ENCODE measurements at regions not wholly inside any gene's neighbourhood (a gene's known extent, or its start where the extent isn't known, plus 50 kb on each side); places are given as distances from the start of the nearest gene placed in this dataset.
A peak's percentile ranks its signal among the peaks of the same experiment; 100 is the strongest.

DNA sequence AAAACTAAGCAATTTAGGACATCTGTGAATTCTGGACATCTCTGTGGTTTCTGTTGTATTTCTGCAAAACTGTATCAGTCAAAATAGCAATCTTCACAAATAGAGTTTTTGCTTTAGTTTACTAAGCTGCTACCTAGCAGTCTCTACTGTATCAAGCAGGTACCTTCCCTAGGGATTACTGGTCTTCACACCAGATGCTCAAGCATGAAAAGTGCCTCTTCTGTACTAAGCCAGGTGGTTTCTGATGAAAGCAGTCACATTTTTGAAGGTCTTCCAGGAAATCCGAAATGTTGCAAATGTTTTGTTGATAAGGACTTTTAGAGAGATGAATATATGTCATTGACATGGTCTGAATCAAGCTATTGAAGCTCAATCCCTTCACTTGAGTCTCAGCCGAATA is 540.0 kb downstream of the KCTD16 start:
- Histone ChIP-seq H3K4me1 (ENCODE audit: low read length) (peaks cover 29% of the 10 kb centered on the region), H3K36me3 (ENCODE audit: insufficient read depth, low read length) (no peaks in the 10 kb centered on the region), H3K79me2 (ENCODE audit: low read length) (no peaks in the 10 kb centered on the region), H2AFZ (ENCODE audit: low read length) (no peak overlapping the region), H4K20me1 (ENCODE audit: insufficient read depth, low read depth, low read length) (no peaks in the 10 kb centered on the region), H3K4me3 (ENCODE audit: low read length) (no peak overlapping the region), H3K9me3 (ENCODE audit: low read length) (no peaks in the 10 kb centered on the region; the same call in 1 of the 2 replicates), H3K27me3 (ENCODE audit: low read length) (no peaks in the 10 kb centered on the region), H3K4me2 (ENCODE audit: low read depth, low read length, poor library complexity, severe bottlenecking) (peak overlapping the region; percentile 16), H3K9me2 (replicated peaks; ENCODE audit: insufficient read depth, low read length) (no peaks in the 10 kb centered on the region), H3K9ac (ENCODE audit: low read length) (no peak overlapping the region), H3K27ac (ENCODE audit: low read length) (no peak overlapping the region)
- peak; percentile 56 for DNase-seq

GRCh38 chr5:144703776-144704175 is 533.1 kb downstream of the KCTD16 start:
- Histone ChIP-seq H3K9me2 (replicated peaks; ENCODE audit: insufficient read depth, low read length) (no peaks in the 10 kb centered on the region), H3K4me1 (ENCODE audit: low read length) (no peaks in the 10 kb centered on the region), H3K36me3 (ENCODE audit: insufficient read depth, low read length) (no peaks in the 10 kb centered on the region), H3K9ac (ENCODE audit: low read length) (no peak overlapping the region), H3K9me3 (ENCODE audit: low read length) (no peaks in the 10 kb centered on the region; the same call in 1 of the 2 replicates), H2AFZ (ENCODE audit: low read length) (no peak overlapping the region), H3K4me2 (ENCODE audit: low read depth, low read length, poor library complexity, severe bottlenecking) (no peak overlapping the region), H3K27ac (ENCODE audit: low read length) (no peak overlapping the region), H3K79me2 (ENCODE audit: low read length) (no peaks in the 10 kb centered on the region), H4K20me1 (ENCODE audit: insufficient read depth, low read depth, low read length) (no peaks in the 10 kb centered on the region), H3K4me3 (ENCODE audit: low read length) (no peak overlapping the region), H3K27me3 (ENCODE audit: low read length) (no peaks in the 10 kb centered on the region)
- DNase-seq = no peak

- Histone ChIP-seq H3K79me2 (ENCODE audit: low read length) (no peaks in the 10 kb centered on the region), H4K20me1 (ENCODE audit: insufficient read depth, low read depth, low read length) (no peaks in the 10 kb centered on the region), H3K4me3 (ENCODE audit: low read length) (no peak overlapping the region), H3K9me2 (replicated peaks; ENCODE audit: insufficient read depth, low read length) (no peaks in the 10 kb centered on the region), H3K27me3 (ENCODE audit: low read length) (no peaks in the 10 kb centered on the region), H3K9me3 (ENCODE audit: low read length) (no peaks in the 10 kb centered on the region), H3K27ac (ENCODE audit: low read length) (no peak overlapping the region), H3K36me3 (ENCODE audit: insufficient read depth, low read length) (no peaks in the 10 kb centered on the region), H2AFZ (ENCODE audit: low read length) (no peak overlapping the region), H3K4me2 (ENCODE audit: low read depth, low read length, poor library complexity, severe bottlenecking) (no peak overlapping the region), H3K4me1 (ENCODE audit: low read length) (no peaks in the 10 kb centered on the region), H3K9ac (ENCODE audit: low read length) (no peak overlapping the region)
- no peak for DNase-seq
These were observed 527.8 kb downstream of the KCTD16 start for GRCh38 chr5:144698484-144698883.

GRCh38 chr5:144697847-144698262 is 527.2 kb downstream of the KCTD16 start:
- Histone ChIP-seq H3K4me1 (ENCODE audit: low read length) (no peaks in the 10 kb centered on the region), H3K9ac (ENCODE audit: low read length) (no peak overlapping the region), H3K79me2 (ENCODE audit: low read length) (no peaks in the 10 kb centered on the region), H4K20me1 (ENCODE audit: insufficient read depth, low read depth, low read length) (no peaks in the 10 kb centered on the region), H3K9me3 (ENCODE audit: low read length) (no peaks in the 10 kb centered on the region), H3K27ac (ENCODE audit: low read length) (no peak overlapping the region), H3K36me3 (ENCODE audit: insufficient read depth, low read length) (no peaks in the 10 kb centered on the region), H3K9me2 (replicated peaks; ENCODE audit: insufficient read depth, low read length) (no peaks in the 10 kb centered on the region), H3K4me3 (ENCODE audit: low read length) (no peak overlapping the region), H3K4me2 (ENCODE audit: low read depth, low read length, poor library complexity, severe bottlenecking) (no peak overlapping the region), H3K27me3 (ENCODE audit: low read length) (no peaks in the 10 kb centered on the region), H2AFZ (ENCODE audit: low read length) (no peak overlapping the region)
- peak; percentile 24 for DNase-seq

GRCh38 chr5:144691936-144692335 is 521.3 kb downstream of the KCTD16 start:
- DNase-seq = no peak
- H3K27ac ChIP-seq (ENCODE audit: low read length) = no peak overlapping the region
- no peak overlapping the region for H3K4me2 ChIP-seq (ENCODE audit: low read depth, low read length, poor library complexity, severe bottlenecking)
- H3K4me1 ChIP-seq (ENCODE audit: low read length) = no peaks in the 10 kb centered on the region
- H3K9ac ChIP-seq (ENCODE audit: low read length) = no peak overlapping the region
- H3K9me2 ChIP-seq (replicated peaks; ENCODE audit: insufficient read depth, low read length) = no peaks in the 10 kb centered on the region
- peaks cover 5% of the 10 kb centered on the region; the same call in 1 of the 2 replicates for H3K27me3 ChIP-seq (ENCODE audit: low read length)
- no peaks in the 10 kb centered on the region for H4K20me1 ChIP-seq (ENCODE audit: insufficient read depth, low read depth, low read length)
- no peak overlapping the region for H3K4me3 ChIP-seq (ENCODE audit: low read length)
- no peak overlapping the region for H2AFZ ChIP-seq (ENCODE audit: low read length)
- H3K79me2 ChIP-seq (ENCODE audit: low read length) = no peaks in the 10 kb centered on the region
- H3K9me3 ChIP-seq (ENCODE audit: low read length) = no peaks in the 10 kb centered on the region
- H3K36me3 ChIP-seq (ENCODE audit: insufficient read depth, low read length) = no peaks in the 10 kb centered on the region

DNA sequence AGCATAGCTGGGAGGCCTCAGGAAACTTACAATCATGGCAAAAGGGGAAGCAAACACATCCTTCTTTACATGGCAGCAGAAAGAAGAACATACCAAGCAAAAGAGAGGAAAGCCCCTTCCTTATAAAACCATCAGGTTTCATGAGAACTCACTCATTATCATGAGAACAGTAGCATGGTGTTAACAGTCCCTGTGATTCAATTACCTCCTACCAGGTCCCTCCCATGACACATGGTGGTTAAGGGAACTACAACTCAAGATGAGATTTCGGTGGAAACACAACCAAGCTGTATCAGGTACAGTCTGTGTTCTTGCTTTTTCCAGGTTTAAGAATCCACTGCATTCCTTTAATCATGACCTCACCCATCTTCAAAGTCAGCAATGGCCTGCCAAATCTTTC is 514.2 kb downstream of the KCTD16 start:
- Histone ChIP-seq H3K27me3 (ENCODE audit: low read length) (peaks cover 2% of the 10 kb centered on the region; the same call in 1 of the 2 replicates), H3K4me1 (ENCODE audit: low read length) (no peaks in the 10 kb centered on the region), H2AFZ (ENCODE audit: low read length) (no peak overlapping the region), H3K27ac (ENCODE audit: low read length) (no peak overlapping the region), H3K36me3 (ENCODE audit: insufficient read depth, low read length) (no peaks in the 10 kb centered on the region), H3K9ac (ENCODE audit: low read length) (no peak overlapping the region), H3K79me2 (ENCODE audit: low read length) (no peaks in the 10 kb centered on the region), H3K4me3 (ENCODE audit: low read length) (no peak overlapping the region), H3K4me2 (ENCODE audit: low read depth, low read length, poor library complexity, severe bottlenecking) (no peak overlapping the region), H3K9me3 (ENCODE audit: low read length) (no peaks in the 10 kb centered on the region), H4K20me1 (ENCODE audit: insufficient read depth, low read depth, low read length) (no peaks in the 10 kb centered on the region), H3K9me2 (replicated peaks; ENCODE audit: insufficient read depth, low read length) (no peaks in the 10 kb centered on the region)
- no peak for DNase-seq

DNA sequence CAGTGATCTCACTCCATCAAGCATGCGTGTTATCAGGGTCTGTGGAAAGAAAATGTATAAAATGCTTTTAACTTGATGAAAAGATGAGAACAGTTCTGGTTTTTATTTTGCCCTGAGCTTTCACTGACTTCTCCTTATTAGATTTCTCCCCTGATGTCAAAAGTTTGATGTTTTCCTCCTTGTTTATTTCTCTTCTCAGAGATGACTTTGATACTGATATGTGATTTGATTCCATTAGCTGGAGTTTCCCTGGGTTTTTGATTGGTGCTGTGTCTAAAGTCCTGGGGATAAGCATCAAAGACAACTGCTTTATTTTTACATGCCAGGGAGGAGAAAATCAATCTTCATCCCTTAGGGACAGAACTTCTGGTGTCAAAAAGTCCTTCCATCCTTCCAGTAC is 510.0 kb downstream of the KCTD16 start:
- H3K4me1 ChIP-seq (ENCODE audit: low read length) = no peaks in the 10 kb centered on the region
- no peaks in the 10 kb centered on the region for H3K27me3 ChIP-seq (ENCODE audit: low read length)
- DNase-seq = no peak

DNA sequence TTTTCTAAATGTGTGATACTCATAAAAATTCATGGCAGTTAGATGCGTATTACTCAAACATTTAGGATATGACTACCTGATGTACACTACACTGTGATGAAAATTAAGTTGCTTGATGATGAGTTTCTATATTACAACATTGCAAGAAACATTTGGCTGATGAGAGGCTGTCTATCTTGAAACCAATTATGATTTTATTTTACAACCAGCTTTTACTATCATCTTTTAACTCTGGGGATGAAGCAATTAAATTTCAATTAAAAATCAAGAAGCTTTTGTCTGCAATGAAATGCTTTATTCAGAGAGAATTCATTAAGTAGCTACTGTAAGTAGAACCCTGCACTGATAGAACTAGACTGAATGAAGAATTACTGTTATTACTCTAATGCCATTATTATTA is 500.4 kb downstream of the KCTD16 start:
- no peak overlapping the region for H3K9ac ChIP-seq (ENCODE audit: low read length)
- H3K79me2 ChIP-seq (ENCODE audit: low read length) = no peaks in the 10 kb centered on the region
- H3K27me3 ChIP-seq (ENCODE audit: low read length) = no peaks in the 10 kb centered on the region
- no peaks in the 10 kb centered on the region for H3K9me3 ChIP-seq (ENCODE audit: low read length)
- H3K27ac ChIP-seq (ENCODE audit: low read length) = no peak overlapping the region
- no peak overlapping the region for H3K4me2 ChIP-seq (ENCODE audit: low read depth, low read length, poor library complexity, severe bottlenecking)
- H3K9me2 ChIP-seq (replicated peaks; ENCODE audit: insufficient read depth, low read length) = no peaks in the 10 kb centered on the region
- H3K36me3 ChIP-seq (ENCODE audit: insufficient read depth, low read length) = no peaks in the 10 kb centered on the region
- no peak overlapping the region for H2AFZ ChIP-seq (ENCODE audit: low read length)
- H4K20me1 ChIP-seq (ENCODE audit: insufficient read depth, low read depth, low read length) = no peaks in the 10 kb centered on the region
- H3K4me1 ChIP-seq (ENCODE audit: low read length) = no peaks in the 10 kb centered on the region
- DNase-seq = no peak
- no peak overlapping the region for H3K4me3 ChIP-seq (ENCODE audit: low read length)

More for the DNA sequence above, 510.0 kb downstream of the KCTD16 start:
- no peak overlapping the region for H3K27ac ChIP-seq (ENCODE audit: low read length)
- H3K9me3 ChIP-seq (ENCODE audit: low read length) = no peaks in the 10 kb centered on the region
- H3K4me2 ChIP-seq (ENCODE audit: low read depth, low read length, poor library complexity, severe bottlenecking) = no peak overlapping the region
- no peaks in the 10 kb centered on the region for H3K79me2 ChIP-seq (ENCODE audit: low read length)
- H3K4me3 ChIP-seq (ENCODE audit: low read length) = no peak overlapping the region
- no peaks in the 10 kb centered on the region for H4K20me1 ChIP-seq (ENCODE audit: insufficient read depth, low read depth, low read length)
- H3K9ac ChIP-seq (ENCODE audit: low read length) = no peak overlapping the region
- H3K9me2 ChIP-seq (replicated peaks; ENCODE audit: insufficient read depth, low read length) = no peaks in the 10 kb centered on the region
- no peaks in the 10 kb centered on the region for H3K36me3 ChIP-seq (ENCODE audit: insufficient read depth, low read length)
- no peak overlapping the region for H2AFZ ChIP-seq (ENCODE audit: low read length)
